ENCODE measurements at regions not wholly inside any gene's neighbourhood (a gene's known extent, or its start where the extent isn't known, plus 50 kb on each side); places are given as distances from the start of the nearest gene placed in this dataset.

GRCh38 chr5:102596113-102596512, 97.3 kb upstream of the SLCO6A1 start:
- TF ChIP-seq, protein P1, sequence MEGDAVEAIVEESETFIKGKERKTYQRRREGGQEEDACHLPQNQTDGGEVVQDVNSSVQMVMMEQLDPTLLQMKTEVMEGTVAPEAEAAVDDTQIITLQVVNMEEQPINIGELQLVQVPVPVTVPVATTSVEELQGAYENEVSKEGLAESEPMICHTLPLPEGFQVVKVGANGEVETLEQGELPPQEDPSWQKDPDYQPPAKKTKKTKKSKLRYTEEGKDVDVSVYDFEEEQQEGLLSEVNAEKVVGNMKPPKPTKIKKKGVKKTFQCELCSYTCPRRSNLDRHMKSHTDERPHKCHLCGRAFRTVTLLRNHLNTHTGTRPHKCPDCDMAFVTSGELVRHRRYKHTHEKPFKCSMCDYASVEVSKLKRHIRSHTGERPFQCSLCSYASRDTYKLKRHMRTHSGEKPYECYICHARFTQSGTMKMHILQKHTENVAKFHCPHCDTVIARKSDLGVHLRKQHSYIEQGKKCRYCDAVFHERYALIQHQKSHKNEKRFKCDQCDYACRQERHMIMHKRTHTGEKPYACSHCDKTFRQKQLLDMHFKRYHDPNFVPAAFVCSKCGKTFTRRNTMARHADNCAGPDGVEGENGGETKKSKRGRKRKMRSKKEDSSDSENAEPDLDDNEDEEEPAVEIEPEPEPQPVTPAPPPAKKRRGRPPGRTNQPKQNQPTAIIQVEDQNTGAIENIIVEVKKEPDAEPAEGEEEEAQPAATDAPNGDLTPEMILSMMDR (conservative IDR thresholded peaks at IDR 0.05; ENCODE audit: low read depth in 2 of 2), result no peak
- no peak for TF ChIP-seq EZH2 (IDR thresholded peaks at IDR 0.05; ENCODE audit: low read depth, unreplicated experiment)
- no peak for TF ChIP-seq CREB1 (CRISPR knock-in tag; IDR thresholded peaks at IDR 0.05; ENCODE audit: low read depth)
- TF ChIP-seq NANOG (IDR thresholded peaks at IDR 0.05; ENCODE audit: borderline replicate concordance), result no peak
- no peak for TF ChIP-seq ETS1 (IDR thresholded peaks at IDR 0.05)
- TF ChIP-seq REST (IDR thresholded peaks at IDR 0.05; ENCODE audit: unreplicated experiment), result no peak
- no peak for TF ChIP-seq EZH2phosphoT487 (IDR thresholded peaks at IDR 0.05; ENCODE audit: unreplicated experiment)
- TF ChIP-seq JUNB (IDR thresholded peaks at IDR 0.05; ENCODE audit: unreplicated experiment), result no peak
- no peak for TF ChIP-seq POLR2AphosphoS5 (IDR thresholded peaks at IDR 0.05; ENCODE audit: low read depth)
- no peak for TF ChIP-seq STAT1 (IDR thresholded peaks at IDR 0.05; ENCODE audit: unreplicated experiment)
- TF ChIP-seq, protein P2, sequence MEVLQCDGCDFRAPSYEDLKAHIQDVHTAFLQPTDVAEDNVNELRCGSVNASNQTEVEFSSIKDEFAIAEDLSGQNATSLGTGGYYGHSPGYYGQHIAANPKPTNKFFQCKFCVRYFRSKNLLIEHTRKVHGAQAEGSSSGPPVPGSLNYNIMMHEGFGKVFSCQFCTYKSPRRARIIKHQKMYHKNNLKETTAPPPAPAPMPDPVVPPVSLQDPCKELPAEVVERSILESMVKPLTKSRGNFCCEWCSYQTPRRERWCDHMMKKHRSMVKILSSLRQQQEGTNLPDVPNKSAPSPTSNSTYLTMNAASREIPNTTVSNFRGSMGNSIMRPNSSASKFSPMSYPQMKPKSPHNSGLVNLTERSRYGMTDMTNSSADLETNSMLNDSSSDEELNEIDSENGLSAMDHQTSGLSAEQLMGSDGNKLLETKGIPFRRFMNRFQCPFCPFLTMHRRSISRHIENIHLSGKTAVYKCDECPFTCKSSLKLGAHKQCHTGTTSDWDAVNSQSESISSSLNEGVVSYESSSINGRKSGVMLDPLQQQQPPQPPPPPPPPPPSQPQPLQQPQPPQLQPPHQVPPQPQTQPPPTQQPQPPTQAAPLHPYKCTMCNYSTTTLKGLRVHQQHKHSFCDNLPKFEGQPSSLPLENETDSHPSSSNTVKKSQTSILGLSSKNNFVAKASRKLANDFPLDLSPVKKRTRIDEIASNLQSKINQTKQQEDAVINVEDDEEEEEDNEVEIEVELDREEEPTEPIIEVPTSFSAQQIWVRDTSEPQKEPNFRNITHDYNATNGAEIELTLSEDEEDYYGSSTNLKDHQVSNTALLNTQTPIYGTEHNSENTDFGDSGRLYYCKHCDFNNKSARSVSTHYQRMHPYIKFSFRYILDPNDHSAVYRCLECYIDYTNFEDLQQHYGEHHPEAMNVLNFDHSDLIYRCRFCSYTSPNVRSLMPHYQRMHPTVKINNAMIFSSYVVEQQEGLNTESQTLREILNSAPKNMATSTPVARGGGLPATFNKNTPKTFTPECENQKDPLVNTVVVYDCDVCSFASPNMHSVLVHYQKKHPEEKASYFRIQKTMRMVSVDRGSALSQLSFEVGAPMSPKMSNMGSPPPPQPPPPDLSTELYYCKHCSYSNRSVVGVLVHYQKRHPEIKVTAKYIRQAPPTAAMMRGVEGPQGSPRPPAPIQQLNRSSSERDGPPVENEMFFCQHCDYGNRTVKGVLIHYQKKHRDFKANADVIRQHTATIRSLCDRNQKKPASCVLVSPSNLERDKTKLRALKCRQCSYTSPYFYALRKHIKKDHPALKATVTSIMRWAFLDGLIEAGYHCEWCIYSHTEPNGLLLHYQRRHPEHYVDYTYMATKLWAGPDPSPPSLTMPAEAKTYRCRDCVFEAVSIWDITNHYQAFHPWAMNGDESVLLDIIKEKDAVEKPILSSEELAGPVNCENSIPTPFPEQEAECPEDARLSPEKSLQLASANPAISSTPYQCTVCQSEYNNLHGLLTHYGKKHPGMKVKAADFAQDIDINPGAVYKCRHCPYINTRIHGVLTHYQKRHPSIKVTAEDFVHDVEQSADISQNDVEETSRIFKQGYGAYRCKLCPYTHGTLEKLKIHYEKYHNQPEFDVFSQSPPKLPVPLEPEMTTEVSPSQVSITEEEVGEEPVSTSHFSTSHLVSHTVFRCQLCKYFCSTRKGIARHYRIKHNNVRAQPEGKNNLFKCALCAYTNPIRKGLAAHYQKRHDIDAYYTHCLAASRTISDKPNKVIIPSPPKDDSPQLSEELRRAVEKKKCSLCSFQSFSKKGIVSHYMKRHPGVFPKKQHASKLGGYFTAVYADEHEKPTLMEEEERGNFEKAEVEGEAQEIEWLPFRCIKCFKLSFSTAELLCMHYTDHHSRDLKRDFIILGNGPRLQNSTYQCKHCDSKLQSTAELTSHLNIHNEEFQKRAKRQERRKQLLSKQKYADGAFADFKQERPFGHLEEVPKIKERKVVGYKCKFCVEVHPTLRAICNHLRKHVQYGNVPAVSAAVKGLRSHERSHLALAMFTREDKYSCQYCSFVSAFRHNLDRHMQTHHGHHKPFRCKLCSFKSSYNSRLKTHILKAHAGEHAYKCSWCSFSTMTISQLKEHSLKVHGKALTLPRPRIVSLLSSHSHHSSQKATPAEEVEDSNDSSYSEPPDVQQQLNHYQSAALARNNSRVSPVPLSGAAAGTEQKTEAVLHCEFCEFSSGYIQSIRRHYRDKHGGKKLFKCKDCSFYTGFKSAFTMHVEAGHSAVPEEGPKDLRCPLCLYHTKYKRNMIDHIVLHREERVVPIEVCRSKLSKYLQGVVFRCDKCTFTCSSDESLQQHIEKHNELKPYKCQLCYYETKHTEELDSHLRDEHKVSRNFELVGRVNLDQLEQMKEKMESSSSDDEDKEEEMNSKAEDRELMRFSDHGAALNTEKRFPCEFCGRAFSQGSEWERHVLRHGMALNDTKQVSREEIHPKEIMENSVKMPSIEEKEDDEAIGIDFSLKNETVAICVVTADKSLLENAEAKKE (CRISPR knock-in tag; IDR thresholded peaks at IDR 0.05), result no peak
- no peak for TF ChIP-seq ZNF114 (CRISPR knock-in tag; IDR thresholded peaks at IDR 0.05)
- TF ChIP-seq ZNF331 (CRISPR knock-in tag; IDR thresholded peaks at IDR 0.05; ENCODE audit: low read depth), result no peak
